GM23338 (cell line): ENCODE measurements at regions not wholly inside any gene's neighbourhood (a gene's known extent, or its start where the extent isn't known, plus 50 kb on each side); places are given as distances from the start of the nearest gene placed in this dataset.

ENCODE experiments used
- CREB1 ChIP-seq: fragments of 250-450 bp; sonication (Bioruptor Pico); IDR thresholded peaks from 2 replicates; pipeline ENCODE4 v1.5.0; 2020; ENCODE audit warnings: low read depth, mild to moderate bottlenecking, moderate library complexity
- EZH2 ChIP-seq: fragments of 200-600 bp; sonication (generic); IDR thresholded peaks from one replicate; pipeline ENCODE4 v1.8.0; 2017; ENCODE audit warnings: antibody characterized with exemption, mild to moderate bottlenecking, low read depth; ENCODE audit not compliant: unreplicated experiment
- EZH2phosphoT487 ChIP-seq: fragments of 200-600 bp; sonication (generic); IDR thresholded peaks from one replicate; pipeline ENCODE4 v1.8.1; 2018; ENCODE audit warnings: antibody characterized with exemption; ENCODE audit not compliant: unreplicated experiment
- NANOG ChIP-seq: IDR thresholded peaks from 2 replicates; pipeline ENCODE4 v1.6.1; 2016; ENCODE audit warnings: antibody characterized with exemption, borderline replicate concordance
- POLR2AphosphoS5 ChIP-seq: IDR thresholded peaks from 2 replicates; pipeline ENCODE4 v1.6.1; 2016; ENCODE audit warnings: antibody characterized with exemption, low read depth
- REST ChIP-seq: IDR thresholded peaks from one replicate; pipeline ENCODE4 v1.6.1; 2018; ENCODE audit warnings: antibody characterized with exemption; ENCODE audit not compliant: unreplicated experiment
- STAT1 ChIP-seq: IDR thresholded peaks from one replicate; pipeline ENCODE4 v1.6.1; 2016; ENCODE audit warnings: antibody characterized with exemption; ENCODE audit not compliant: unreplicated experiment
- TF ChIP-seq, protein P1 (sequence below), 2 experiments: fragments of 200-600 bp in 1 of 2; sonication (generic) in 1 of 2; conservative IDR thresholded peaks; 2 replicates each; pipeline versions ENCODE4 v1.5.1 to v1.6.1; 2016 to 2017; ENCODE audit warnings: antibody characterized with exemption in 2 of 2, low read depth in 2 of 2, mild to moderate bottlenecking in 2 of 2, moderate library complexity in 1 of 2

DNA sequence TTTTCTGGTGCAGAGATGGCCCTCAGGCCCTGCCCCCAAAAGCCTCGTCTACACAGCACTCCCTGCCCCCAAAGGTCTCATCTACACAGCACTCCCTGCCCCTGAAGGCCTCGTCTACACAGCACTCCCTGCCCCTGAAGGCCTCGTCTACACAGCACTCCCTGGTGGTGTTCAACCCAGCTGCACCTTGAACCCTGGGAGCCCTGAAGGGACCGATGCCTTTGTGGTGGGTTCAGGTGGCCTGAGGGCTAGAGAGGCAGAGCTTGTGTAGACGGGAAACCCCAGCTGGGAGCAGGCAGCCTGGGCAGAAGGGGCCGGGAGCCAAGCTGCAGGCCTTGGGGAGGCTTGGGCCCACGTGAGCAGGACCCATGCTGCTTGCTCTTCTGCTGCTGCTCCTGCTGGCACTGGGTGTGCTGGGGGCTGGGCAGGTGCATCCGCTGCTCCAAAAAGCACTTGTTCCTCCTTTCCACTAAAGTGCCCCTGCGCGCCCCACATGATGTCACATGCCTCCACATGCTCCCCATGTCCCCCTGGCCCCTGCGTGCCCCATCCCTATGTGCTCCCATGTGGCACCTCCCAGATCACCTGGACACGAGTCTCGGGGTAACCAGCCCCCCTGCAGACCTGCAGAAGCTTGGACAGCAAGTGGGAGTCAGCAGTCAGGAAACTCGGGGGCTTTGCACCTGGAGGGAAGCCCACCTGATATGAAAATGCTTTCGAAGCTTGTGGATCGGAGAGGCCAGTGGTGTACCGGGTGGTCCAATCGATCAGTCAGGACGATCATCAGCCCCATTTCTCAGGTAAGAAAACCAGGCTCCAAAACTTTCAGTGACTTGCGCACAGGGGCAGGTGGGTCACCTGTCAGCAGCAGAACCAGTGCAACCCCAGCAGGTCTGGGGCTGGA, 94.9 kb upstream of the CTDP1 start:
- TF ChIP-seq, protein P1, sequence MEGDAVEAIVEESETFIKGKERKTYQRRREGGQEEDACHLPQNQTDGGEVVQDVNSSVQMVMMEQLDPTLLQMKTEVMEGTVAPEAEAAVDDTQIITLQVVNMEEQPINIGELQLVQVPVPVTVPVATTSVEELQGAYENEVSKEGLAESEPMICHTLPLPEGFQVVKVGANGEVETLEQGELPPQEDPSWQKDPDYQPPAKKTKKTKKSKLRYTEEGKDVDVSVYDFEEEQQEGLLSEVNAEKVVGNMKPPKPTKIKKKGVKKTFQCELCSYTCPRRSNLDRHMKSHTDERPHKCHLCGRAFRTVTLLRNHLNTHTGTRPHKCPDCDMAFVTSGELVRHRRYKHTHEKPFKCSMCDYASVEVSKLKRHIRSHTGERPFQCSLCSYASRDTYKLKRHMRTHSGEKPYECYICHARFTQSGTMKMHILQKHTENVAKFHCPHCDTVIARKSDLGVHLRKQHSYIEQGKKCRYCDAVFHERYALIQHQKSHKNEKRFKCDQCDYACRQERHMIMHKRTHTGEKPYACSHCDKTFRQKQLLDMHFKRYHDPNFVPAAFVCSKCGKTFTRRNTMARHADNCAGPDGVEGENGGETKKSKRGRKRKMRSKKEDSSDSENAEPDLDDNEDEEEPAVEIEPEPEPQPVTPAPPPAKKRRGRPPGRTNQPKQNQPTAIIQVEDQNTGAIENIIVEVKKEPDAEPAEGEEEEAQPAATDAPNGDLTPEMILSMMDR (conservative IDR thresholded peaks at IDR 0.05; ENCODE audit: low read depth in 2 of 2) = 0 out of 4 replicates have a peak, but pooled peaks of 1 of the 2 experiments have one; percentile 9
- no peak for TF ChIP-seq EZH2
- TF ChIP-seq POLR2AphosphoS5 = no peak
- no peak for TF ChIP-seq STAT1
- TF ChIP-seq EZH2phosphoT487 = no peak
- TF ChIP-seq CREB1 (CRISPR knock-in tag) = no peak
- no peak for TF ChIP-seq REST
- no peak for TF ChIP-seq NANOG
